GM12873 (cell line): ENCODE measurements at regions not wholly inside any gene's neighbourhood (a gene's known extent, or its start where the extent isn't known, plus 50 kb on each side); places are given as distances from the start of the nearest gene placed in this dataset.

Experiments
- TF ChIP-seq, protein P1 (sequence below): IDR thresholded peaks from 2 replicates; pipeline ENCODE4 v1.5.1; 2012; ENCODE audit warnings: low read depth, mild to moderate bottlenecking, moderate library complexity, low read length, control low read depth; ENCODE audit not compliant: insufficient read depth; ENCODE audit errors: missing control alignments

- TF ChIP-seq, protein P1, sequence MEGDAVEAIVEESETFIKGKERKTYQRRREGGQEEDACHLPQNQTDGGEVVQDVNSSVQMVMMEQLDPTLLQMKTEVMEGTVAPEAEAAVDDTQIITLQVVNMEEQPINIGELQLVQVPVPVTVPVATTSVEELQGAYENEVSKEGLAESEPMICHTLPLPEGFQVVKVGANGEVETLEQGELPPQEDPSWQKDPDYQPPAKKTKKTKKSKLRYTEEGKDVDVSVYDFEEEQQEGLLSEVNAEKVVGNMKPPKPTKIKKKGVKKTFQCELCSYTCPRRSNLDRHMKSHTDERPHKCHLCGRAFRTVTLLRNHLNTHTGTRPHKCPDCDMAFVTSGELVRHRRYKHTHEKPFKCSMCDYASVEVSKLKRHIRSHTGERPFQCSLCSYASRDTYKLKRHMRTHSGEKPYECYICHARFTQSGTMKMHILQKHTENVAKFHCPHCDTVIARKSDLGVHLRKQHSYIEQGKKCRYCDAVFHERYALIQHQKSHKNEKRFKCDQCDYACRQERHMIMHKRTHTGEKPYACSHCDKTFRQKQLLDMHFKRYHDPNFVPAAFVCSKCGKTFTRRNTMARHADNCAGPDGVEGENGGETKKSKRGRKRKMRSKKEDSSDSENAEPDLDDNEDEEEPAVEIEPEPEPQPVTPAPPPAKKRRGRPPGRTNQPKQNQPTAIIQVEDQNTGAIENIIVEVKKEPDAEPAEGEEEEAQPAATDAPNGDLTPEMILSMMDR: no peak
Measured at GRCh38 chr2:221106241-221106640, 465.9 kb downstream of the EPHA4 start.

DNA sequence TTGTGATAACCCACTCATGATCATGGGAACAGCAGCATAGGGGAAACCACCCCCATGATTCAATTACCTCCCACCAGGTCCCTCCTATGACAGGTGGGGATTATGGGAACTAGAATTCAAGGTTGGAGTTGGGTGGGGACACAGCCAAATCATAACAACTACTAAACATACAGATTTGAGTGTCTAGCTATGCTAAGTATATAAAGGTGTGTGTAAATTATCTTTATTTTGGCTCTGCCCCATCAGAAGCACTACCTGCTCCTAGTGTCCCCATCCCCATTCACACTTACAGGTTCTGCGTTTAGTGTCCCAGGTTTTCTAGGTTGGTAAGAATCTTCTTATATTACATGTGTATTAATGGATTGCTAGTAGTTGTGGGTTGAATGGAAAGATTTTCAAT lies 464.7 kb downstream of the EPHA4 start:
- TF ChIP-seq, protein P1: no peak

DNA sequence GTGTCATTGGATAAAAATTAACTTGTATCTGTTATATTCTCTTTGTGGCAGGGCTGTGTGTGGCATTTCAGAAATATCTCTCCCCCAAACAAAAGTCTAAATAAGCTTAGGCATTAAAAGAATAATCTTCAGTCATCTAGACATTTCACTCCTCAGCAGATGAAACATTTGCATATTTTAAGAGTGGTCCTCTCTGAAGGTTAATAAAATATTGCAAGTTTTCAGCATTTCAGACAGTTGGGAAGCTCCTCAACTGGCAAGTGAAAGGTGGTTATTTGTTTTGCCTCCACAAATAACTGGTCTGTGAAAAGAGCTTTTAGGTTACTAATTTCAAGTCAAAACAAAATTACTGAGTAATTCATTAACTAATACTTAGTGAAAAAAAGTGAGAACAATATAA lies 462.6 kb downstream of the EPHA4 start:
- TF ChIP-seq, protein P1: no peak

GRCh38 chr2:221111739-221112138 lies 460.4 kb downstream of the EPHA4 start:
- TF ChIP-seq, protein P1: no peak

GRCh38 chr2:221112744-221113143 lies 459.4 kb downstream of the EPHA4 start:
- TF ChIP-seq, protein P1: no peak

DNA sequence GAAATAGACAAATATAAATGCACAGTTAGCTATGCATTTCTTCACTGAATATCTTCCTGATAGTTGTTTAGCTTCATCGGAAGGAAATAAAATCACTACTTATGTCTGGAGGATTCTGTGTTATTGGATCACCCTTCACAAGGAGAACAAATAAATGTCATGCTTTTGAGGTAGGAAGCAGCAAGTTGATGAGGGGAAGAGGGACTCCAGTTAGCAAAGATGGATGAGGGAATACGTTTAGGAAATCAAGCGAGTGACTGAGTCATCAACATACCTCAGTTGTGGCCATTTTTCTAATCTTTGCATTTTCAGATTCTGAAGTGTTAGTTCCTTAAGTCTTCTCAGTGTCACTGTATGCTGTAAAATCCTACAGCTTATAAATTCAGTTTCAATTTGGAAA lies 456.2 kb downstream of the EPHA4 start:
- TF ChIP-seq, protein P1: no peak

GRCh38 chr2:221120643-221121042 lies 451.5 kb downstream of the EPHA4 start:
- TF ChIP-seq, protein P1: no peak
